Lung (tissue), 11 donors: ENCODE measurements at regions not wholly inside any gene's neighbourhood (a gene's known extent, or its start where the extent isn't known, plus 50 kb on each side); places are given as distances from the start of the nearest gene placed in this dataset.
"Not testable (repeated sequence)": the region's sequence is repeated elsewhere in the genome, so short reads cannot be mapped to it uniquely, and the experiment has no call there.

Experiments used
- ATAC-seq: fragments of 200-7000 bp; cut with Tn5 transposase; one replicate; pipeline ENCODE4 v1.9.1; 2020; ENCODE audit warnings: moderate number of reproducible peaks; ENCODE audit not compliant: insufficient read depth, low FRiP score
- DNase-seq, 3 donors: peaks; one replicate each; pipeline ENCODE4 v3.0.0-alpha.2; 2013 to 2017
- H3K27ac ChIP-seq, 2 donors: one replicate each; pipeline ENCODE4 v1.5.1; 2013; ENCODE audit warnings: mild to moderate bottlenecking in 2 of 2, moderate library complexity in 2 of 2, control low read depth in 1 of 2, inconsistent platforms in 1 of 2, low read depth in 1 of 2, low read length in 1 of 2
- H3K27me3 ChIP-seq, 3 donors: one replicate each; pipeline ENCODE4 v1.5.1; 2013; ENCODE audit warnings: low read length in 2 of 3; ENCODE audit not compliant: control insufficient read depth in 3 of 3, insufficient read depth in 3 of 3
- H3K36me3 ChIP-seq, 4 donors: one replicate each; pipeline ENCODE4 v1.5.1; 2013; ENCODE audit warnings: low read length in 4 of 4, mild to moderate bottlenecking in 1 of 4, moderate library complexity in 1 of 4; ENCODE audit not compliant: control insufficient read depth in 4 of 4, insufficient read depth in 4 of 4
- H3K4me1 ChIP-seq, 5 donors: one replicate each; pipeline ENCODE4 v1.5.1; 2013; ENCODE audit warnings: low read length in 5 of 5, mild to moderate bottlenecking in 2 of 5, moderate library complexity in 1 of 5; ENCODE audit not compliant: control insufficient read depth in 5 of 5, insufficient read depth in 5 of 5
- H3K4me3 ChIP-seq: one replicate; pipeline ENCODE4 v1.5.1; 2013; ENCODE audit warnings: mild to moderate bottlenecking, control low read depth, moderate library complexity
- H3K9ac ChIP-seq, 2 donors: one replicate each; pipeline ENCODE4 v1.5.1; 2013; ENCODE audit warnings: low read length in 2 of 2, control low read depth in 1 of 2; ENCODE audit not compliant: insufficient read depth in 1 of 2
- H3K9me3 ChIP-seq, 4 donors: one replicate each; pipeline ENCODE4 v1.5.1; 2013; ENCODE audit warnings: low read length in 3 of 4, mild to moderate bottlenecking in 1 of 4, moderate library complexity in 1 of 4; ENCODE audit not compliant: control insufficient read depth in 4 of 4, insufficient read depth in 3 of 4
- CTCF ChIP-seq: IDR thresholded peaks from 2 replicates; pipeline ENCODE4 v1.5.1; 2012; ENCODE audit warnings: mild to moderate bottlenecking; ENCODE audit errors: control extremely low read depth, extremely low read depth
- WGBS, 2 donors: extraction: QIAGEN DNeasy Blood & Tissue Kit; methylation state at CpG; one replicate each; pipeline ENCODE4 v1.1.7; 2013; 5-methylcytosine and 5-hydroxymethylcytosine counted together
- donor health status: control.
- donor health status: control.
- donor health status: Bipolar disorder and iron deficiency.
- donor health status: healthy.
- donor health status: DM: yes; HTN: yes; CAD: no.

DNA sequence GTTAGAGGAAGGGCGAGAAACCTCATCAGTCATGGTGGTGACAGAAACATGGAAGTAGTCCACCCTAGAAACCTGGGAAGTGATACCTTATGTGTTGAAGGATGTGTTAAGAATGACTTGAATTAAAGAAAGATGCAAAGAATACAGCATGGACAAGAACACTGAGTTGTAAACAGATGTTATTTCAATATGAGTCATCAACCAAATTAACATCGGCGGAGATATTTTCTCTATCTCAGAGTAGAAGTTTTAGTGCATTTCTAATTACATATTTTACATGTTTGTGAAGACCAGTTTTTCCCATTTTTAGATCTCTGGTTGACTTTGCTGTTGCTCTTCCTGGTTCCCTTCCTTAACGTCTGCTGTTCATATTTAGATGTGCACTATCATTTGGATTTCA is 268.8 kb upstream of the TBL1XR1 start:
- no peak overlapping the region for H3K4me3 ChIP-seq
- no peak for TF ChIP-seq CTCF
- H3K9ac ChIP-seq = no peak overlapping the region
- DNase-seq (no peak), ATAC-seq (no peak)
- 85 to 90% methylated on average over 4 of the region's 4 CpGs for WGBS, 2 donors
- peaks cover 0 to 5% (median 3%) of the 10 kb centered on the region in 5 donors for H3K4me1 ChIP-seq
- no peaks in the 10 kb centered on the region for H3K27me3 ChIP-seq
- no peaks in the 10 kb centered on the region for H3K9me3 ChIP-seq
- H3K27ac ChIP-seq = no peak overlapping the region
- no peaks in the 10 kb centered on the region for H3K36me3 ChIP-seq

- ATAC-seq, H3K4me1 ChIP-seq, H3K36me3 ChIP-seq, H3K27me3 ChIP-seq, H3K4me3 ChIP-seq, H3K27ac ChIP-seq, H3K9ac ChIP-seq, H3K9me3 ChIP-seq, DNase-seq: not testable (repeated sequence)
- WGBS, 2 donors = 96% methylated on average over 5 of the region's 5 CpGs
Measured at GRCh38 chr3:177466622-177467021, 269.3 kb upstream of the TBL1XR1 start.

GRCh38 chr3:177467247-177467985 is 270.1 kb upstream of the TBL1XR1 start:
- WGBS, 2 donors = 96% methylated on average over 5 of the region's 5 CpGs
- ATAC-seq = no peak

DNA sequence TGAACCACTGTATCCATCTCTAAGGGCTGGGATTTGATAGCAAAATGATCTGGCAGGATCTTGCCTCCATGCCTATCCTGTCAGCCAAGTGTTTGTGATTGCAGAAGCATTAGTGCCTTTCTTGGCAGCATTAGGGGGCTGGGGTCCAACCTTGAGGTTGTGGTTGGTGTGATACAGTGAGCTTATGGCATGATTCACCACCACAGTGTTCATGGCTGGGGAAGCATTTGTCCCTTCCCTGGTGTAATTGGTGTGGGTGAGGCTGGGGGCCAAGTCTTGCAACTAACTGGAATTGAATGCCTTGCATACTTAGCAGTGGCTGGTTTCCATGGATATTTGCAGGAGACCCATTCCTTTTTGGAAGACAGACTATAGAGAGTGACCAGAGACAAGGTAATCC is 271.0 kb upstream of the TBL1XR1 start:
- Histone ChIP-seq H3K9me3 (no peaks in the 10 kb centered on the region), H3K27me3 (no peaks in the 10 kb centered on the region), H3K36me3 (no peaks in the 10 kb centered on the region), H3K9ac (no peak overlapping the region), H3K27ac (no peak overlapping the region), H3K4me1 (peaks cover 0 to 5% (median 1%) of the 10 kb centered on the region in 5 donors), H3K4me3 (no peak overlapping the region)
- no peak for TF ChIP-seq CTCF
- peak; percentile 64 for ATAC-seq
- DNase-seq = no peak

More at GRCh38 chr3:177467247-177467985, 270.1 kb upstream of the TBL1XR1 start:
- no peak for DNase-seq
- TF ChIP-seq CTCF = no peak
- no peaks in the 10 kb centered on the region for H3K9me3 ChIP-seq
- no peaks in the 10 kb centered on the region for H3K27me3 ChIP-seq
- no peak overlapping the region for H3K9ac ChIP-seq
- no peak overlapping the region for H3K27ac ChIP-seq
- no peak overlapping the region for H3K4me3 ChIP-seq
- peaks cover 0 to 5% (median 1%) of the 10 kb centered on the region in 5 donors for H3K4me1 ChIP-seq
- H3K36me3 ChIP-seq = no peaks in the 10 kb centered on the region
